HuH-7 (cell line): ENCODE measurements at regions not wholly inside any gene's neighbourhood (a gene's known extent, or its start where the extent isn't known, plus 50 kb on each side); places are given as distances from the start of the nearest gene placed in this dataset.
"Not testable (repeated sequence)": the region's sequence is repeated elsewhere in the genome, so short reads cannot be mapped to it uniquely, and the experiment has no call there.

Source experiments
- DNase-seq: peaks from one replicate; pipeline ENCODE4 v3.0.0; 2011; ENCODE audit warnings: low spot score

GRCh38 chr17:20944014-20944865 lies 98.6 kb downstream of the USP22 start:
- peak; percentile 17 for DNase-seq

GRCh38 chr17:20947708-20948107 lies 95.1 kb downstream of the USP22 start:
- not testable (repeated sequence) for DNase-seq

GRCh38 chr17:20948984-20949777 lies 93.6 kb downstream of the USP22 start:
- no peak for DNase-seq
